ENCODE measurements at regions not wholly inside any gene's neighbourhood (a gene's known extent, or its start where the extent isn't known, plus 50 kb on each side); places are given as distances from the start of the nearest gene placed in this dataset.
"Not testable (repeated sequence)": the region's sequence is repeated elsewhere in the genome, so short reads cannot be mapped to it uniquely, and the experiment has no call there.

GRCh38 chr4:187065806-187066205 is 342.1 kb upstream of the FAT1 start:
- DNase-seq (ENCODE audit: low spot score): no peak

- DNase-seq (ENCODE audit: low spot score): no peak
These were observed 345.7 kb upstream of the FAT1 start for GRCh38 chr4:187069398-187069797.

GRCh38 chr4:187070158-187070557 is 346.5 kb upstream of the FAT1 start:
- no peak for DNase-seq (ENCODE audit: low spot score)

- no peak for DNase-seq (ENCODE audit: low spot score)
These were observed 347.1 kb upstream of the FAT1 start for GRCh38 chr4:187070740-187071139.

DNA sequence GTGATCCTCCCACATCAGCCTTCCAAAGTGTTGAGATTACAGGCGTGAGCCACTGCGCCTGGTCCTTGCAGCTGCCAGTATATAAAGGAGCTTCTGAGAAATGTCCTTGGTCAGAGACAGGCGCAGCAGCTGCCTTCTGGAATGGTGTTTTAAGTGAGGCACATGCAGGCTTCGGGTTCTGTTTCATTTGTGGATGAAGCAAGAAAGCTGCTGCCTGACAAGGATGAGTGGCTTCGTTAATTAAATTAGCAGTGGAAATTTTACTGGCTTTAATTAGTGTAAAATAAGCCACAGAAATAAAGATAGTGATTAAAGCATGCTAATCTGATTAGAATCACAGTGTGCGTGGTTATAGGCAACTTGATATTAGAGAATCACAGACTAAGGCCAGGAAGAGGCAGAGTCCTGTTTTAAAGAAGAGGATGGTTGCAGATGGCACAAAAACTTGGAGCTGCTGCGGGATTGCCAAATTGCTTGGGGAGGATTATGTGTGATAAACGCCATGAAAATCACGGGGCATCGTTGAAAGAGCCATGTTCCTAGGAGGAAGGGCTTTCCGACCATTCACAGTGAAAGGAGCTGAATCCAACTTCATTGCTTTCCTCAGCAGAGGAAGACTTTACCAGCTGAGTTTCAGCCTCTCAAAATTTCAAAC is 348.4 kb upstream of the FAT1 start:
- DNase-seq (ENCODE audit: low spot score): no peak

- no peak for DNase-seq (ENCODE audit: low spot score)
These were observed 350.2 kb upstream of the FAT1 start for GRCh38 chr4:187073820-187074219.

GRCh38 chr4:187075514-187075913 is 351.9 kb upstream of the FAT1 start:
- DNase-seq (ENCODE audit: low spot score): no peak

DNA sequence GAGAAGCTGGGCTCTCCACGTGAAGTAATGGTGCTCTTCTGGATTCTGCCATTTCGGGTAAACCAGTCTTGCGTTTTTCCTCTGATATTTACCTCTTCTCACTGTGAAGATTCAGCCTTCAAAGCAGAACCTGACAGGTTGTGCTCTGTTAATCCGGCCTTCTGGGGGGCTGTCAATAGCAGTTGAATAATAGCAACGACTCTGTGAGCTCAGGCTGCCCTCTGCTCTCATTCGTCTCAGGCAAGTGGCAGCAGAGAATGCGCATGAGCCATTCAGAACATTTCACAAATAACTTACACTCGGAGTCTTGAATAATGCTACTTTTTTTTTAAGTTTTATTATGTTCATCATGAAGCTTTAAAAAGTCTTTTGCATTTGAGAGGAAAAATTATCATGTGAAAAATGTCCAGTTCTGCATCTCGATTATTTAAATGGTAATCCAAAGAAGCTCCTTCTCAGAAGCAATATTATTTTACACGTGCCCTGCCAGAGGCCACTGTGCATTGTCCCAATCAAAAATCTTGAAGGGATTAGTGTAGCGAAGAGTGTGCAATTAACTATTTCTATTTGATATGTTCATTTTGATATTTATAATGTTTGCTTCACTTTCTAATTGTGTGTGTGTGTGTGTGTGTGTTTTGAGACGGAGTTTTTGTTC is 354.2 kb upstream of the FAT1 start:
- DNase-seq (ENCODE audit: low spot score): no peak

GRCh38 chr4:187084701-187085100 is 361.0 kb upstream of the FAT1 start:
- no peak for DNase-seq (ENCODE audit: low spot score)

- DNase-seq (ENCODE audit: low spot score): no peak
These were observed 361.7 kb upstream of the FAT1 start for GRCh38 chr4:187085339-187085738.

DNA sequence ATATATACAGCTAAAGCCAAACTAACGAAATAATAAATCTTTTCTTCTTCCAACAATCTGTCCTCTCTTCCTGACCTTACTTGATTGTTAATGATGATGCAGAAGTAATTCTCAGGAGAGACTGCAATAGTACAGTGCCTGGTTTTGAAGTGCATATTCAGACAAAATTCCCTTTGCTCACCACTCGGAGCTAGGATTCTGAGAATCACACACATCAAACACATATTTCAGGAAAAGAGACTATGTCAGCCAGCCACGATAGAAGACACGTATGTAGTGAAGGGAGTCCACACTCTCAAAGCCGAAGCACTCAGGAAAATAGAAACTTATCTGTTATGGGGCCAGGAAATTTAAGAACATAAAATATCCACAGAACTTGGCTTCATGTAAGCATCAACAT is 362.5 kb upstream of the FAT1 start:
- no peak for DNase-seq (ENCODE audit: low spot score)

DNA sequence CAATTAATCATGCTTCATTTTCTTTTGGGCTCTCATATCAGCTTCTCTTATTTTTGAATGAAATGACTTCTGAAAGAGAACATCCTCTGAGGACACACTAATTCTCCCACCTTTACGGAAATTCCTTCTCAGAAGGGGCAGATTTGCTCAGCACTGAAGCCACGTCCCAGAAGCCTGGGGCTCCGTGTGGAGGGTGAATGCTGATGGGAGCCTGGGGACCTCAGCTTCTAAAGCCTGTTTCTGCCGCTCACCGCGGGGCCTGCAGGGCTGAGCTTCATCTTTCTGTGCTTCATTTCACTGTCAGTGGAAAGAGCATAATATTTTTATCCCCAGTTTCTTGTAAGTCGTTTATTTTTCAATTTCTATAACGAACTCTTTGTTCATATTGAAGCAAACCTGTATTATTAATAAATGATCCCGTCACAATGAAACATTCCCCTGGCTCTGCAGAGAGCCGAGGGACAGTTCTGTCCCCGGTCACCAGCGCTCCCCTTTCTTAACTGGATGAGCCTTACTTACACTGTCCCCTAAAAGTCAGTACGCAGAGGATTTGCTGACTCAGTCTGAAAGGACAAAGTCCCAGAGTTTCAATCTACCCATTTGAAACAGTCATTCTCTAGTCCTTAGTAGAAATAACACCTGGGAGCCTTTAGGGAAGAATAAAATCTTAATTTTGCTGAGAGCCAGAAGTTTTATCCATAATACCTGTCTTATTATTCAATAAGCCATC is 364.6 kb upstream of the FAT1 start:
- no peak for DNase-seq (ENCODE audit: low spot score)

DNA sequence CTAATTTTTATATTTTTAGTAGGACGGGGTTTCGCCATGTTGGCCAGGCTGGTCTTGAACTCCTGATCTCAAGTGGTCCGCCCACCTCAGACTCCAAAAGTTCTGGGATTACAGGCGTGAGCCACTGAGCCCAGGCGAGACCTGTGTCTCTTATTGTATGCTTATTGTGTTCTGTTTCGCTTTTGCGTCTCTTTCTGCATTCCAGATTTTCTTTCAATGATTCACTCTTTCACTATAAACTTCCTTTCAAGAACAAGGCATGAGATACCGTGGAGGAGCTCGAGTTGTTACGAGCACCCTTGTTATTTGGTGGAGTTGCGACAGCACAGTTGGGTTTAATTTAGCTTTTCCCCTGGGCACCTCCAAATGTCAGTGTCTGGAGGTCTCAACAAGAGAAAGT is 366.7 kb upstream of the FAT1 start:
- no peak for DNase-seq (ENCODE audit: low spot score)

DNA sequence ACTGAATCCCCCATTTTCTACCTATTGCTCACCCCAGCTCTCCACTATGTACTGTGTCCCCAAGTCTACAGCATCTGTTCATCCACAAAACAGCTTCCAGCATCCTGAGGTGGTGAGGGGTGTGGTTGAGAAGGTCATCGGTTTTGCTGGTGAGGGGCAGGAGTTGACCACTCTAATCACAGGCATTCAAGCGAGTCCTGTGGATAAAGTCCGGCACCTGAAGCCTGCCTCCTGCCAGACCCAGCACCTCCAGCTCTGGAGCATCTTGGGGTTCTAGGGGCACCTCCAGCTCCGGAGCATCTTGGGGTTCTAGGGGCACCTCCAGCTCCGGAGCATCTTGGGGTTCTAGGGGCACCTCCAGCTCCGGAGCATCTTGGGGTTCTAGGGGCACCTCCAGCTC is 367.2 kb upstream of the FAT1 start:
- not testable (repeated sequence) for DNase-seq (ENCODE audit: low spot score)

DNA sequence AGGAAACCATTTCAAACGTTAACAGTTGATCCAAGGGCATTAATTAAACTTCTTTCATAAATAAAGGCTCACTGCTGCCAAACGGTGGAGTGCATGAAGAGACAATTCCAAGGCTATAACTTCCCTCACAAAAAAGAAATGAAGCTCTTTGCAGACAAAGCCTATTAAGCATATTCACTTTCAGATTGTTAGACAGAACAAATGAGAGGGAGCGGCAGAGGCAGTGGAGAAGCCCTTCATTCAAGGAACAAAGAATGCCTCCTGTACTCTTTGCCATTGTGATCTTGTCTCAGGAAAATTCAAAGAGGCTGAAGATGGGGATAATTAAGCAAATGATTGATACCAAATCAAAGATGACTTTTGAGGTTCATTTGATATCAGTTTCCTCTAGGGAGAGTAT is 370.5 kb upstream of the FAT1 start:
- no peak for DNase-seq (ENCODE audit: low spot score)

DNA sequence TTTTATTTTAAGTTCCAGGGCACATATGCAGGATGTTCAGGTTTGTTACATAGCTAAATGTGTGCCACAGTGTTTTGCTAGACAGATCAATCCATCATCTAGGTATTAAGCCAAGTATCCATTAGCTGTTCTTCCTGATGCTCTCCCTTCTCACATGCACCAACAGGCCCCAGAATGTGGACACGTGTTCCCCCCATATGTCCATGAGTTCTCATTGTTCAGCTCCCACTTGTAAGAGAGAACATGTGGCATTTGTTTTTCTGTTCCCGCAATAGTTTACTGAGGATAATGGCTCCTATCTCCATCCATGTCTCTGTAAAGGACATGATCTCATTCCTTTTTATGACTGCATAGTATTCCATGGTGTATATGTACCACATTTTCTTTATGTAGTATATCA is 374.8 kb upstream of the FAT1 start:
- no peak for DNase-seq (ENCODE audit: low spot score)

DNA sequence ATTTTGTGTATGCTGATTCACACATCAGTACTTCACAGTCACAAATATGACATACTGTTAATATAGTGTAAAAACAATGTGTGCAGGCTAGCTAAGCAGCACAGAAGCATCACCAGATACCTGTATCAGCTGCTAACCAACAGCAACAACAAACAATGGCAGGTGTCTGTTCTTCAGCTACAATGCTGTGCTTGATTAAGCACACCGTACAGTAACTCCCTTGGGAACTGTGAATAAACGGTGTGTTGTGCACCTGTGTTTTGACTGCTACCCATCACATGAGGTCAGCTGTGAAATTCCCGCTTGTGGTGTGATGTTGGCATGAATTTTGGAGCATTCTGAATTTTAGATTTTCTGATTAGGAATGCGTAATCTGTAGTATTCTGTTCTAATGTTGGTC is 379.7 kb upstream of the FAT1 start:
- DNase-seq (ENCODE audit: low spot score): no peak

DNA sequence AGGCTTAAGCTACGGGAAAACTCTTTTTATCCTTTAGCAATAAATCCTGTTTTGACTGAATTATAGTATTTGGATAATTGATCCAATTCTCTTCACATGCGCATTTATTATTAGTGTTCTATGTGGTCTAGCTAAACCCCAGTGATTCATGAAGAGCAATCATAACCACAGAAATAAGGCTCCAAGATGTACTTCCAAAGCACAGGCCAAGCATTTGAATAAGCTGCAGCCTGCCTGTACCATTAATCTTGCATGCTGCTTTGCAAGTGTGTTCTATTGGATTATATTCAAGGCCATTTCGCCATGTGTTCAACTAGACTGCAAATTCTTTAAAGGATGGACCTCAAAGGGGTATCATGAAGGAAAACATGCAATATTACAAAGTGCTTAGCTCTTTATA is 385.2 kb upstream of the FAT1 start:
- no peak for DNase-seq (ENCODE audit: low spot score)

DNA sequence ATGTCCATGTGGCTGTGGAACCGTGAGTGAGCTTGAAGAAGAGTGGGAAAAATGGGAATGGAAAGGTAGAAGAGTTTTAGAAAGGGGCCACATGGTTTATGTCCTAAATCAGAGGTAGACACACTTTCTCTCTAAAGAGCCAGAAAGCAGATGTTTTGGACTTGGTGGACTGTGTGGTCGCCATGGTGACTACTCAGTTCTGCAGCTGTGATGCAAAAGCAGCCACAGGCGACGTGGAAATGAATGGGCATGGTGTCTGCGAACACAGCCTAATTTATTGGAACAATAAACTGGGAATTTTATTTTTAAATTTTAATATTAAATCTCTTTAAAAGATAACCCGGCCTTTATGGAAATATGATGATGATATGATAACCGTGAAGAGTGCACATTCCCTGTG is 386.0 kb upstream of the FAT1 start:
- no peak for DNase-seq (ENCODE audit: low spot score)

DNA sequence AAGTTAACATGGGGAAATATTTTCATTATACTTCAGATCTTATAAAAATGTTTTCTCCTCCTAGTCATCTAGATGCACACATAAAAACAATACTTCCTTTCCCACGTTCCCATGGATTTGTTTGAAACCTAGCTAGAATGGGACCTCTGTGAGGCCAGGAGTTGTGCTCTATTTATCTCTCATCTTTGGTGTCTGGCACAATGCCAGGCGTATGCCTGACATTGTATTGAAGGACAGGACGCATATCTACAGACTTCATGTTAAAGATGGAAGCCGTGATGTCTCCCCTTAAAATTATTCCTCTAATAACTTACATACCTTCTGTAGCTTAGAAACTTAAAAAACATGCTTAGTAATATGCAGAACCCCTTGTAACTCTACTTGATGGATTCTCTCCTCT is 394.5 kb upstream of the FAT1 start:
- DNase-seq (ENCODE audit: low spot score): no peak

- DNase-seq (ENCODE audit: low spot score): no peak
These were observed 395.0 kb upstream of the FAT1 start for GRCh38 chr4:187118602-187119120.

DNA sequence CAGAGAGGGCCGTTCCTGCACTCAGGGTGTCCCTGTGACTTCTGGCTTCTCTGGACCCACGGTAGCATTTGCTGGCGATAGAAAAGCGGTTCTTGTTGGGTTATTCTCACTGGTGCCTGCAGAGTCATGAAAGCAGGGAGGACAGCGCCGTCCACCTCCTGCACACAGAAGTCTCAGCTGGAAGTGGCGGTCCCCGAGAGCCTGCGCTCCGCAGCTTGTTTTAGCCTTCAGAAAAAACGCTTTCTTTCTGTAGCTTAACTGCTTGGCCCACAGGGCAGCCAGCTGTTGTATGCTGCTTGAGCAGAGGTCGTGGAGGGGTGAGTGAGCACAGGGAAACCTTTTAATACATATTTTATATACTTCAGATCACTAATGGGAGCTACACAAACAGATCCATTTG is 400.7 kb upstream of the FAT1 start:
- DNase-seq (ENCODE audit: low spot score): no peak

DNA sequence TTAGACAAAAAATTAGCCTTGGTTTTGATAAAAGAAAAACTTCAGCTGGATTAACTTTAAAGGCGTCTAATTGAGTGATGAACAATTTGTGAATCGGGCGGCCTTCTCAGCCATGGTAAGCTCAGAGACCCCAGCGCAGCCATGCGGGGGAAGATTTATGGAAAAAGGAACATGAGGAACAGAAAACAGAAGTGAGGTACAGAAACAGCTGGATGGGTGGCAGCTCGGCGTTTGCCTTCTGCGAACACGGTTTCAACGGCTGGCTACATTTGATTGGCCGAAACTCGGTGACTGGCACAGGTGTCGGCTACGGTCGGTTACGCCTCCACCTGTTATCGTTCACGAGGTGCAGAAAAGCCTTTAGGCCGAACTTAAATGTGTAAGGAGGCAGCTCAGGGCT is 401.4 kb upstream of the FAT1 start:
- DNase-seq (ENCODE audit: low spot score): no peak

Data from HuH-7.5 (cell line).